GM21786 (cell line): ENCODE measurements at regions not wholly inside any gene's neighbourhood (a gene's known extent, or its start where the extent isn't known, plus 50 kb on each side); places are given as distances from the start of the nearest gene placed in this dataset.

ENCODE experiments used
- ATAC-seq: cut with Tn5 transposase; IDR thresholded peaks from one replicate; pipeline ENCODE4 v1.9.1; 2021; ENCODE audit not compliant: unreplicated experiment

GRCh38 chr13:109380457-109380856, 405.9 kb downstream of the IRS2 start:
- no peak for ATAC-seq

GRCh38 chr13:109379930-109380329, 406.5 kb downstream of the IRS2 start:
- ATAC-seq = no peak

DNA sequence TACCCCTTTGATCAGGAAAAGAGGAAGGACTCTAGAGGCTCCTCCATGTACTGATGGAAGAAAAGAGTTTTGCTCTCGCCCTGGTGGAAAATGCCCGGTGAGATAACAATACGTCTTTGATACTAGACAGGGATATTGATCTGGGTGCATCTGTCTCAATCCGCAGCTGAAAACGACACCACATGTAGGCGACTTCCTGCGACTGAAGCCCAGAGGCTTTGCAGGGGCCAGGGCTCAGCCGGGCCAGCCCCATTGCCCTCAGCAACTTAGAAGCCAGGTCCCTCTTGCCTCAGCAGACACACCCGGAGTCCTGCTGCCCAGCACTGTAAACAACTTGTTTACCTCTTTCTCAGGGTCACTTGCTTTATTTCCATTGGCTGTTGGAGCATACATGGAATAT, 409.4 kb downstream of the IRS2 start:
- no peak for ATAC-seq

DNA sequence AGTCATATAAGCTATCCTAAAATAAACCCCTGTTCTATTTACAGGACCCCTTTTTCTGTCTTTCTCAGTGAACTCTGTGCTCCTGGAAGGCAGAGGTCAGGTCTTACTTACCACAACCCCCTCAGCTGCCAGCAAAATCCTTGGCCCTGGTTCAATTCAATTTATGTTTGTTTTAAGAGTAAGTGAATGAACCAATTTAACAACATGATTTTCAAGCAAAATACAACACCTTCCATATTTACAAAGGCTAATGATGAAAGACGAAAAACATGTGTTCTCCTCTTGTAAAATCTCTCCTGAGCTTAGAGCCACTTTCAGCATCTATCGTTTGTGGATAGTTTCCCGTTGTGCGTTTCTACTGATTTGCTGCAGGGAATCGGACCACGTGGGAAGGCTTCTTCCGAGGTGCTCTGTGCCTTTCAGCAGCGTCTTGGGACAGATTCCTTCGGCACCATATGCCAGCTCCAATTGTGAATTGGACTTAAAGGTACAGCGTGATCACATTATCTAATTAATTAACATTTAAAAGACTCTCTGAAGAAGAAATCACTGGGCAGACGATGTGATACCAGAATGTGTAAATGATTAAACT, 411.7 kb downstream of the IRS2 start:
- ATAC-seq = no peak

- no peak for ATAC-seq
Measured at GRCh38 chr13:109372666-109373065, 413.7 kb downstream of the IRS2 start.

DNA sequence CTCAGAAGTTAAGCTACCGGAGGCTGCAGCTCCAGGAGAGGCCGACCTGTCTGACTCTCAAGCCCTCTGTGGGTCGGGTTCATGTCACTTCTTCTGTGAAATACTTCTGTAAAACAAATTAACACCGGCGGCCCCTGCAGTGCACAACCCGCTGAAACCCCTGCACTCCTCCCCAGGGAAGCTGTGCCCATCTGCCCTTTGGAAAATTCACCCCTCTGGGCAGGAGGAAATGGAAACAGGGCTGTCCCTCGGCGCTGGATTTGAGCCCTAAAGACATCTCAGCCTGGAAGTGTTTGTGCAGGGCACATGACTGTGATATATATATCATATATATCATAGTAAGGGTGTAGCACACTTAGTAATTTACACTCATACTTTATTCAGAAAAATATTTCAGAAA, 415.3 kb downstream of the IRS2 start:
- ATAC-seq = no peak

- no peak for ATAC-seq
Measured at GRCh38 chr13:109370496-109370895, 415.9 kb downstream of the IRS2 start.

GRCh38 chr13:109369353-109370052, 416.9 kb downstream of the IRS2 start:
- ATAC-seq = no peak

GRCh38 chr13:109368230-109368629, 418.2 kb downstream of the IRS2 start:
- ATAC-seq = no peak

DNA sequence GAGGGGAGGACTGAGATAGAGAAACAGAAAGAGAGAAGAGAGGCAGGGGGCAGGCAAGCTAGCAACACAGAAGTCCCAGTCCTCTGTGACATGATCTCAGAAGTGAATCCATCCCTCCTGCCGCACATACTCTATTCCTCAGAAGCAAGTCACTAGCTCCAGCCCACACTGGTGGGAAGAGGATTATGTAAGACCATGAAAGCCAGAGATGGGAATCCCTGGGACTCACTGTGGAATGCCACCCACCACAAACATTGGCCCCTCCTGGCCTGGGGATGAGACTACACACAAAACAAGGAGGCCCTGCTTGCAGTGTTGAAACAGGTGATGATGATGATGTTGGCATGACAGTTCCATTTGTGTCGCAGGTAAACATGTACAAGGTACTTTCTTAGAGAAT, 419.9 kb downstream of the IRS2 start:
- no peak for ATAC-seq

- ATAC-seq = no peak
Measured at GRCh38 chr13:109363431-109363830, 423.0 kb downstream of the IRS2 start.

- no peak for ATAC-seq
Measured at GRCh38 chr13:109362616-109363015, 423.8 kb downstream of the IRS2 start.

DNA sequence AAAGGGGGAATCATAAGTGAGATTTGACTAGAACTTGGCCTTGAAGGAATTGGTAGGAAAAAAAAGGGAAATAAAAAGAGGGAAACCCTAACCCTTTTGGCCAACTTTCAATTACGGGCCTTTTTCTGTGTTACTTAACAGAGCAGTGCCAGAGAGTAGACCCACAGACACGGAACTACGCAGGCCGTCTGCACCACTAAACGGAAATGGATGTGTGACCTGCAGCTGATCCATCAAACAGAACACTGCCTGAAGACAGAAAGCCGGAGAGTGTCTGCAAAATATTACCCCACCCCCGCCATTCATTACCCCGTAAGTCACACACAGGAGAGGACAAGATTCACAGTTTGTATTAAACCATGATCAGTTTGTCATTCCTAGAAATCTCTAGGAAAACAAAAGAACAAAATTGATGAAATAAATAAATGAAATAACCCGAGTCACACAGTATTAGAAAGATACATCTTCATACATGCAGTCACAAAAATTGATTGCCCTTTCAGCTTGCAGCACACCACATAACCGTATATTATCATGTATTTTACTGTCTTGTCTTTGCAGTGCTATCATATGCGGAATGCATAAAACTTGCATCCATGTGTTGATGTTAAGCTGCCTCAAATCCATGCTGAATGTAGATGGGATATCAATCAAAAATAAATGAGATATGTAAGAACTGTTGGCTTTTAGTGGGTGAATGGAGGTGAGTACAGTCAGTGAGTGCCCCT, 424.7 kb downstream of the IRS2 start:
- ATAC-seq = no peak

- ATAC-seq = no peak
Measured at GRCh38 chr13:109357751-109358471, 428.5 kb downstream of the IRS2 start.

- ATAC-seq = no peak
Measured at GRCh38 chr13:109355875-109356434, 430.4 kb downstream of the IRS2 start.

DNA sequence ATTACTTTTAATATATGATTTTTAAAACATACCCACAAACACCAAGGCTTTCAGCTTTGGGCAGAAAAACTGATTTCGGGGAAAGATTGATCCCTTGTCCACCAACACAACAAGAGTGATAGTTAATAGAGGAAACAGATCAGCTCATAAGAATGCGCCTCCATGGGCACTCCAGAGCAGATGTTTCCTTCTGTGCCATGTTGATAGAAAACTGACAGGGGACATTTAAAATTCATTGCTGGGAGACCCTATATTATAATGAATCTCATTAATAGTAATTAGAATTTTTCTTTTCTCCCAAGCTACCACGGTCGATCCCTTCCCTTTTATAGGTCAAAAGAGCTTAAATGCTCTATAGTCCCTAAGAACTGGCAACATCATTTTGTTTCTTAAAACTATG, 431.2 kb downstream of the IRS2 start:
- ATAC-seq = no peak

DNA sequence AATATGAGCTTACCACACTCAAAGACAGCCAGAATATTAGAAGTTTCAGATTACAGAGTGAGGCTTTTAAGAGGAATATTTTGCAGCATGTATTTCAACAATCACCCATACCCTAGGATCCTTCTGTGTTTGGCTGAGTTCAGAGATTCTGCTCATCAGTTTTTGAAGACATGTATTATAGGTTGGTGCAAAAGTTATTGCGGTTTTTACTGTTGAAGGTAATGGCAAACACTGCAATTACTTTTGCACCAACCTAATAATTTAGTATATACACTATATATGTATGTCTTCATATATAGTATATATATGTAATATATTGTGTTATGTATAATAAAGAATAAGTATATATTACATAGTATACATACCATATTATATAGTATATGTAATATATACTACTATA, 435.1 kb downstream of the IRS2 start:
- ATAC-seq = no peak

GRCh38 chr13:109348519-109349258, 437.7 kb downstream of the IRS2 start:
- no peak for ATAC-seq

- ATAC-seq = no peak
Measured at GRCh38 chr13:109346060-109346459, 440.3 kb downstream of the IRS2 start.

DNA sequence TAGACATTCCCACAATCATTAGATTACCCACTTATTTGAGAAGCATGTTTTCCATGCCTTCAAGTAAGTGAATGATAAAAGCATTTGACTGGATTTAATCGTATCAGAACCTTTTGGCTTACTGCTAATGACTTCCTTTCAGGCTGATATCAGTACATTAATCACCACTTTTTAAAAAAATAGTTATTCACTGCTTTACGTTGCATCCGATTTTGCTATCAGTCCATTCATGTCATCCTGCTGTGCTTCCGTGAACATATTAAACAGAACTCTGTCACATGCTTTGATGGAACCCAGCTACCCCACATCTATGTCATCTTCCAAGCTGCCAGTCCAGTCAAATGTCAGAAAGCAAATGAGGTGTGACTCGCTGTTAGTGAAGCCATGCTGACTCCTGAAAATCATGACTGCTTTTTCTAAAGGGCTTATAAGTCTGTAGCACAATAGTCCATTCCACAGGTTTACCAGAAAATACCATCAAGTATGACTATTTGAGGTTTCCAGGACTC, 440.9 kb downstream of the IRS2 start:
- no peak for ATAC-seq
